ENCODE measurements at regions not wholly inside any gene's neighbourhood (a gene's known extent, or its start where the extent isn't known, plus 50 kb on each side); places are given as distances from the start of the nearest gene placed in this dataset.
"Not testable (repeated sequence)": the region's sequence is repeated elsewhere in the genome, so short reads cannot be mapped to it uniquely, and the experiment has no call there.

DNA sequence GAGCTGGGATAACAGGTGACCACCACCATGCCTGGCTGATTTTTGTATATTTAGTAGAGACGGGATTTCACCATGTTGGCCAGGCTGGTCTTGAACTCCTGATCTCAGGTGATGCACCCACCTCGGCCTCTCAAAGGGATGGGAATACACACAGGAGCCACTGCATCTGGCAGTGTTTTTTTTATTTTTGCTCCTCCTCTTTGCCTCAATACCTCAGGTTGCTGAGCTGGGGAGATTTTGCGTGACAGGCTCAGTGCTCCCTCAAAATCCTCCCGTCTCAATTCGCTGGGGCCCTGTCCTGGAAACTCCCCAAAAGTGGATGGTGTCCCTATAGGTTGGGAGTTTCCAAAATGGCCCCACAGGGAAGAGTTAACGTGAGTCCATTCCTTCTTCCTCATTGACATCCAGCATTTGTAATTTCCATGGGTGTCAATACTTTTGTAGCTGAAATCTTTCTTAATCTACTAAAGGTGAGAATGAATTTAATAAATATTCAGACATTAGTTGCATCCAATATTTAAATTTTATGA is 71.8 kb downstream of the GGTLC2 start:
- no peak for DNase-seq (ENCODE audit: low read depth)

DNA sequence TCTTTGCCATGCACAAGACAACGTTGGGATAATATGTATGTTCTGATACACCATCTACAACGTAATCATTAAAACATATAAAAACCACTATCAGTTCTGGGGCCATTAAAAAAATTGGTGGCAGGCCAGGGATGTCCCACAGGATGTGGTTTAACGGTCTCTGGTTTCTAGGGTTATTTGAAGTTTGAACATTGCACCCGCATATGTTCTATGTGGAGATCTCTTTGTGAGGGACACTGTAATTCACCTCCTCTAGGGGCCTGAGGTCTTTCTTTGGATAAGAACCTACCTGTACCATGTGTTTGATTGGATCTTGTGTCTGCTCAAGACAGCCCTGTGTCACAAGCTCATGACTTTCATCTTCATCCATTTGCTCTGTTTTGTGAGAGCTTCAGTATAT is 73.2 kb downstream of the GGTLC2 start:
- no peak for DNase-seq (ENCODE audit: low read depth)

DNA sequence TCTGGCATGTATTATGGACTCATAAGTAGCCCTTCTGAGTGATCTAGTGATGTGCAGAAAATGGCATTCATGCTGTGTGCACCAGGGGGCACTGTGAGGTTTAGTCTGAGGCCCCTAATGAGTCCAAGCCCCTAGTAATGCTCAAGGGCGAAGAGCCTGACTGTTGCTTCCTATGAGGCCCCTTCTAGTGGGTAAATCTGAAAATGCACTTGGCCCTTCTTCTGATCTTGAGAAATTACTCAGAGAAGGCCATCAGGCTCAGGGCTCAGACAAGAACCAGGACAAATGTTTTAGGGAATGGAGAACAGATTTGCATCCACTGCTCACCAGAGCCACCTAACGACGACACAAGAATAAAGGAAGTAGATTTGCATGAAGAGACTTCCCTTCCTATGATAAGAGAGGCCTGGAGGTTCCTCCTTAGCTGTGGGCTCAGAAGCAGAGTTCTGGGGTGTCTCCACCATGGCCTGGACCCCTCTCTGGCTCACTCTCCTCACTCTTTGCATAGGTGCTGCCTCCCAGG is 75.8 kb downstream of the GGTLC2 start:
- DNase-seq (ENCODE audit: low read depth) = no peak

DNA sequence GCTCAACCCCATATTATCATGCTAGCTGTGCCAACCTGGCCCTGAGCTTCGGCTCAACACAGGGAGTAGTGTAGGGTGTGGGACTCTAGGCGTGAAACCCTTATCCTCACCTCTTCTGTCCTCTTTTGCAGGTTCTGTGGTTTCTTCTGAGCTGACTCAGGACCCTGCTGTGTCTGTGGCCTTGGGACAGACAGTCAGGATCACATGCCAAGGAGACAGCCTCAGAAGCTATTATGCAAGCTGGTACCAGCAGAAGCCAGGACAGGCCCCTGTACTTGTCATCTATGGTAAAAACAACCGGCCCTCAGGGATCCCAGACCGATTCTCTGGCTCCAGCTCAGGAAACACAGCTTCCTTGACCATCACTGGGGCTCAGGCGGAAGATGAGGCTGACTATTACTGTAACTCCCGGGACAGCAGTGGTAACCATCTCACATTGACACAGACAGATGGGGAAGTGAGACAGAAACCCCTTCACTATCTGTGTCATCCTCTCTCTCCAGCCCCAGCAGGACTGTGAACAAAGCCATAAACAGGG is 76.4 kb downstream of the GGTLC2 start:
- no peak for DNase-seq (ENCODE audit: low read depth)

DNA sequence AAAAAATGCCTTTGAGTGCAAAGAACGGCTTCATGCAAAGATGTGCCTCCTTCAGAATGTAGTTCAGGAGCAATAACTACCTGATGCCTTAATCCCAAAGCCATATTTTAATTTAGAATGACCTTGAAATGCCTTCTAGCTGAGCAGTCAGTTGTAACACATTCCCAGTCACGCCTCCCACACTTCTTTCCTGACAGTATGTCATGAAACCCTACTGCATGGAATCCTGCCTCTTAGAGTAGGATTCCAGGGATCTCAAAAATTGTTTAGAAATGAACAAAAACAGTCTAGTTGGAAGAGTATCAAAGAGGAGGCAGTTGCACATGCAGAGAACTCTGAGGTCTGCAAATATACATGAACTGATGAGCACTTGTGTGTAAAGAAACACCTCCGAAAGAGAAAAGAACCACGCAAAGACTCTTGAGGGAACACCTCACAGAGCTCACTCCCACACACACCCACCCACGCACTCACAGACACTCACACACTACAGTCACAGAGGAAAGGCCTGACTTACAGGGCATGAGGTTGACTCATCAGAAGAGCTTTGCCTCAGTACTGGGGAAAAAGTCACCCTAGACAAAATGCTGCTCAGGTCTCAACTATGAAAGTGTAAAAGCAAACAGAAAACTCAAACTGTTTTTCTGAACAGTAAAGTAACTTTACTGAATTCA is 77.4 kb downstream of the GGTLC2 start:
- DNase-seq (ENCODE audit: low read depth) = peak; percentile 57

DNA sequence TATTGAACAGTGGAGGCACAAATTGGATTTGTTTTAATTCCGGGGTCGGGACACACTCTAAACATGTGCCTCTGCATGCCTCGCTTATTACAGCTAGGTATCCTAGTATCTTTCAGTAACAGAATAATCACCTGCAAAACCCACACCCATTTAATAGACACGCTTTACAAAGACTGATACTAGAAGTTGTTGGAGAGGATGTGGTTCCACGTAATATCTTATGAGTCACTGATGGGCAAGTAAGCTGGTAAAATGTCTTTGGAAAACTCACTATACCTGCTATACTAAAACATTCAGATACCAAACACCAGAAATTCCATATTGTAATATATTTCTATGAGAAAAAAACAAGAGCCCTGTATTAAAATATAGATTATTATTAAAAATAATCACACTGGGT is 84.0 kb downstream of the GGTLC2 start:
- DNase-seq (ENCODE audit: low read depth) = no peak

DNA sequence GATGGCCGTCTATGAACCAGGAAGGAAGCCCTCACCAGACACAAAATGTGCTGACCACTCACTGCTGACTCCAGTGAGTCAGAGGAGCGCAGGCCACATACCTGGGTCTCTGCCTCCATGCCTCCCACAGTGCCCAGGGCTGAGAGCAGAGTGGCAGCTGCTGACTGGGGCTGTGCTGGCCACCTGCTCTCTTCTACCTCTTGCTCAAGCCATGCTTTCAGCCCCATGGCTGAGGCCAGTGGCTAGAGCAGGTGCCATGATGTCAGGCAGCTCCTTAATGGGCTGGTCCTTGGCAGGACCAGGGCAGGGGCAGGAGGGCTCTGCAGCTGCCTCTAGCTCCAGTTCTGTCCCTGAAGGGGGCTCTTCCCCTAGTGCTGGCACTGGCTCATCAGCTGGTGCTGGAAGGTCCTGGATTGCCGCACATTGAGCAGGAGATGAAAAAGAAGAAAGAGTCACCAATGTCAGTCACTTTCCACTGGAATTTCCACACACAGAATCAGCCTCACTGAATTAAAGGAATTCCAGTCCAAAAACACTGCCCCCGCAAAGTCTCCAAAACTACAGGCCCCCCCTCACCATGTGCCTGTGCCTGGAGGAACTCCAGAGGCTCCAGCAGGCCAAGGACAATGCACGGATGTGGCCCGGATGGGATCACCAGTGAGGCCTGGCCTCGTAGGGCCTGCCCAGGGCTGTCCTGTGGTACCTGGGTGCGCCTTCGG is 86.4 kb downstream of the GGTLC2 start:
- no peak for DNase-seq (ENCODE audit: low read depth)

DNA sequence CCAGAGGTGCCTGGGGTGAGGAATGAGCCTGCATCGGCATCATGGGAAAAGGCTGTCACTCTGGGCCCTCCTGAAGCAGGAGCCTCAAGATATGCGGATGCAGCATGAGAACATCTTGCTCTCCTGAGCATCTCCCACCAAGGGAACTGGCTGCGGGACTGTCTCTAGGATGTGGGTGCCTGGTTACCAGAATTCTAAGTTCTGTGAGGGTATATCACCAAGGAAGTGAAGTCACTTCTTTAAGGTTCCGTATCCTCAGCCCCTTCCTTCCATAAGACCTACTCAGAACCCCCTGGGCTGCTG is 86.9 kb downstream of the GGTLC2 start:
- no peak for DNase-seq (ENCODE audit: low read depth)

DNA sequence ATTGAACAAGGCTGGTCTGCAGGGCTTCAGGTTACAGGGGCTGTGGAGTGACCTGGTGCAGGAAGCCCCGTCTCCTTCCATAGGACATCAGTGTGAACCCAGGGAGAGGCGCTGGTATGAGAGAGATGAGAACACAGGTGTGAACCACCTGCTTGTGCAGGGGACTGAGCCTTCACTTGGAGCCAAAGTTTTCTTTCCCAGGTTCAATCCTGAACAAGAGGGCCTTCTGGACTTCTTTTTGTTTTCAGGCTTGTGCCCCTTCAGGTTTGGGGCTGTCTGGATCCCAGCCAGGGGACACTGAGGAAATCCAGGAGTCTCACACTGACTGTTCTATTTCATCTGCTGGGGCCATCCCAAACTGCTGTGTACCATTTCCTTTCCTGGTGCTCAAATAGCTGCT is 88.6 kb downstream of the GGTLC2 start:
- not testable (repeated sequence) for DNase-seq (ENCODE audit: low read depth)

DNA sequence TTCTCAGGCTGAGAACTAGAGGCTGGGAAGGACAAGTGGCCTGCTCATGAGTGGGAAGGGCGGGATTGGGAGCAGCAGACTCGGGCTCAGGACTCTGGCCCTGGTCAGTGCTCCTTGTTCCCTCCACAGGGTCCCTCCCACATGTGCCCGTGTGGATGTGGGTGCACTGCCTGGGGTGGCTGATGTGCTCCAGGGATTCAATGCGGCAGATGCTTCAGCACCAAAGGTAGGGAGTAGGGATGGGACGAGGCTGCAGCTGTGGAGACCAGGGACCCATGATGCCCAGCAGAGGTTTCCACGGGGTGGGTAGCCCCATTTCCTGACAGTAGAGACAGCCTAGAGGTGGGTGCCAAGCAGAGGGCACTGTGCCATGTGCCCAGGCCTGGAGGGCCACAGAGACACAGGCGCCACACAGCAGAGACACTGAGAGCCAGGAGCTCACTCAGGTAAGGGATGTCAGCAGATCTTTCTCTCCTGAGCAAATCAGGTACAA is 89.5 kb downstream of the GGTLC2 start:
- DNase-seq (ENCODE audit: low read depth) = no peak

DNA sequence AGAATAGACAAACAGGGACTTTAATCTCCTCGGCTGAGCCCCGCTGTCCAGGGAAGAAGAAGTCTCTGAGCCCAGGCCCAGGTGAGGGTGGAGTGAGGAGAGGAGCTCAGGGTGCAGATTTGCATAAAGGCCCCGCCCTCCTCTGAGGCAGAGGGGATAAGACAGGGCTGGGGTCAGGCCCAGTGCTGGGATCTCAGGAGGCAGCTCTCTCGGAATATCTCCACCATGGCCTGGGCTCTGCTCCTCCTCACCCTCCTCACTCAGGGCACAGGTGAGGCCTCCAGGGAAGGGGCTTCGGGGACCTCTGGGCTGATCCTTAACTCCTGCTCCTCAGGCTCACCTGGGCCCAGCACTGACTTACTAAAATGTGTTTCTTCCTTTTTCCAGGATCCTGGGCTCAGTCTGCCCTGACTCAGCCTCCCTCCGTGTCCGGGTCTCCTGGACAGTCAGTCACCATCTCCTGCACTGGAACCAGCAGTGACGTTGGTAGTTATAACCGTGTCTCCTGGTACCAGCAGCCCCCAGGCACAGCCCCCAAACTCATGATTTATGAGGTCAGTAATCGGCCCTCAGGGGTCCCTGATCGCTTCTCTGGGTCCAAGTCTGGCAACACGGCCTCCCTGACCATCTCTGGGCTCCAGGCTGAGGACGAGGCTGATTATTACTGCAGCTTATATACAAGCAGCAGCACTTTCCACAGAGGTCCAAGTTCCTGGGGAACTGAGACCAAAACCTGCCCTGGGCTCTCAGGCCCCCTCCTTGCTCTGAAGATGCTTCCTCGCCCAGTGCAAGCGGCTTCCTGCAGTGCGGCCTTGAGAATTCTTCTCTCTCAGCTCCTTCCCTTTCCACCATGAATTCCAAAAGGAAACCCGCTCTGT is 90.2 kb downstream of the GGTLC2 start:
- not testable (repeated sequence) for DNase-seq (ENCODE audit: low read depth)

DNA sequence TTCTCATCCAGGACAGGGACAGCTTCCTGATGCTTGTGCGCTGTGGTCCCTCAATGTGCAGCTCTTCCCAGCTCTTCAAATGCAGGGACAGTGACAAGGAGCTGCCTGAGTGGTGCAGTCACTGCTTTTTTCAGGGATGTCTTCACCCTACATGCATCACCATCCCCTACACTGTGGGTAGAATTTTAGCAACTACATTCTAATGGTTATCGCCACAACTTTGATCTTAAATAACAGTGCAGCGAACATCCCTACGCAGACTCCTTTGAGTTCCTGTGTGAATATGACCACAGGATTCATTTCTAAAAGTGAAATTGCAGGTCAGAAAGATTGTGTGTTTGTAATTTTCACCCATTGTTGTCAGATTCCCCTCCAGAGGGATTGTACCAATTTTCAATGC is 90.9 kb downstream of the GGTLC2 start:
- not testable (repeated sequence) for DNase-seq (ENCODE audit: low read depth)

DNA sequence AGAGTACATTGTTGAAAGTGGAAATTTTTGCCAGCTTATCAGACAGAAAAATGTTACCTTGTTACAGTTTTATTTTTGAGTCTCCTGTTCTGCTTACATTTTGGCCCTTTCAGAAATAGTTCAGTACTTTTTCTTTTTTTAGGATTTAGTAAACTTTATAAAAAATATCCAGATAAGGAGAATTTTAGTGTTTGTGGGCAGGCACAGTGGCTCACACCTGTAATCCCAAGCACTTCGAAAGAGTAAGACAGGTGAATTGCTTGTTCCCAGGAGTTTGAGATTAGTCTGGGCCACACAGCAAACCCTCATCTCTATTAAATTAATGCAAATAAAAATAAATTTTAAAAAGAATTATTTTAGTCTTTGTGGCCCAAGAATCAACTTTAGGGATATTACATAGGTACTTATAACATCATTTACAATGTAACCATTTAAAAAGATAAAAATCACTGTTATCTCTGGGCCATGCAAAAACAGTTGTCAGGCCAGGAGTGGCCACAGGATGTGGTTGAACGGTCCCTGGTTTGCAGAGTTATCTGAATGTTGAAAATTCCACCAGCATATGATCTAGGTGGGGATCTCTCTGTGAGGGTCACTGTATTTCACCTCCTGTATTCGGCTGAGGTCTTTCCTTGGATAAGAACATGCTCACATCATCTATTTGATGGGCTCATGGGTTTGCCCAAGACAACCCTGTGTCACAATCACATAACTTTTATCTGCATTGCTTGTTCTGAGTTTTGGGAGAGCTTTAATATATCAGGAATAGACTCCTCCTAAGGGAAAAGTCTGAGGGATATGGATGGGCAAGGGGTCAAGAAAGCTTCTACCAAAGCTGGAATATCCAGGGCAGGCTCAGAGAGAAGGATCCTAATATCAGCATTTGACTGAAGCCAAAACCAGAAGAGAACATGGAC is 91.5 kb downstream of the GGTLC2 start:
- no peak for DNase-seq (ENCODE audit: low read depth)

DNA sequence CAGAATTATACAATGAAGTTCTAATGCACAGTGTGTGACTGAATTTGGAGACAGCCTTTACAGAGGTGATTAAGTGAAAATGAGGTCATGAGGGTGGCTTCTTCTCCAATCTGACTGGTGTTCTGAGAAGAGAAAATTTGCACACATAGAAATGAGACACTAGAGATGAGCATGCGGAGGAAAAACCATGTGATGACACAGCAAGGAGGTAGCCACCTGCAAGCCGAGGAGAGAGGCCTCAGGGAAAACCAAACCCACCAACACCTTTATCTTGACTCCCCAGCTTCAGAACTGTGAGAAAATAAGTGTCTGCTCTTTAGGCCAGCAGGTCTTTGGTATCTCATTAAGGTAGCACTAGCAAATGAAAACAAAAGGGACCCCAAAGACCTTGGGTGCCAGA is 93.2 kb downstream of the GGTLC2 start:
- DNase-seq (ENCODE audit: low read depth) = no peak

DNA sequence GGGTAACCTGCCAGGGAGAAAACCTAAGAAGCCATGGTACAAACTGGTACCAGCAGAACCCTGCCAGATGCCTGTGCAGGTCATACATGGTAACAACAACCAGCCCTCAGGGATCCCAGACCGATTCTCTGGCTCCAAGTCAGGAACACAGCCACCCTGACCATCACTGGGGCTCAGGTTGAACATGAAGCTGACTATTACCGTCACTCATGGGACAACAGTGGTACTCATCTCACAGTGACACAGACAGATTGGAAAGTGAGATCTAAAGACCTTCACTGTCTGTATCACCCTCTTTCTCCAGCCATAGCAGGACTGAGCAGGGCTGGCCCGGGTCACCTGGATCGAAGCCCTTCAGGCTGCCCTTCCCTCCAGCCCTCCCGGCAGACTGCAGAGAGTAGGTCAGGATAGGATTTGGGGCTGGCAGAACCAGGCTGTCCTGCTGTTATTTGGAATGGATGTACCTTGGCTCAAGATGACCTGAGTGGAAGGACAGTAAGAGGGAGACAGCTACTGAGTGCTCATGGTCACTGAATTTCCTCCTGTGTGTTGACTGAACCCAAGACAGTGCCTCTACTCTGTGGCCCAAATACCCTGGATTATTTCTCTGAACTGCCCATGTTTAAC is 94.7 kb downstream of the GGTLC2 start:
- DNase-seq (ENCODE audit: low read depth) = no peak

DNA sequence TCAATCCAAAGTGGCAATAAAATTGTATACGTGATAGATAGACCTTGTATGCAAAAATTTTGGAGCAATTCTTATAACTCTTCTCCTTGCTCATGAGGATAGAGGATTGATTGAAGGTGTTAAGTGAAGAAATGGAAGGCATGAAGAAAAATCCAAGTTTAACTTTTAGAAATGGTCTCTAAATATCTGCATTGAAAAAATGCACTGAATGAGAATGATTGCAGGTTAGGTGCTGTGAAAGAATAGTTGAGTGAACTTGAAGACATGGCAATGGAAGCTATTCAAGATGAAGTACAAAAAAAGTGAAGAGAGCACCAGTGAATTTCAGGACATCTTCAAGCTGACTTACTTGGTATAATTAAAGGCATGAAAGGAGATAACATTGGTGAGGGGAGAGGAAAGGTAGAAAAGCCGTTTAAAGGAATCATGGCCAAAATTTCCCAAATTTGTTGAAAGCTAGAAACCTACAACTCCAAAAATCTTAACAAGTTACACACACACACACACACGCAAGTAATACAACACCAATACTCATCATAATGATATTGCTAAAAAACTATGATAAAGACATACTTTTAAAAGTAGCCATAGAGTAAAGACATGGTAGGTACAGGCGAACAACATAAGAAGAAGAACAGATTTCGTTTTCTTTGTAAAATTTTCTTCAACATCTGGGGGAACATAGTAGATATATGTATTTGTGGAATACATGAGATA is 96.3 kb downstream of the GGTLC2 start:
- DNase-seq (ENCODE audit: low read depth) = no peak

DNA sequence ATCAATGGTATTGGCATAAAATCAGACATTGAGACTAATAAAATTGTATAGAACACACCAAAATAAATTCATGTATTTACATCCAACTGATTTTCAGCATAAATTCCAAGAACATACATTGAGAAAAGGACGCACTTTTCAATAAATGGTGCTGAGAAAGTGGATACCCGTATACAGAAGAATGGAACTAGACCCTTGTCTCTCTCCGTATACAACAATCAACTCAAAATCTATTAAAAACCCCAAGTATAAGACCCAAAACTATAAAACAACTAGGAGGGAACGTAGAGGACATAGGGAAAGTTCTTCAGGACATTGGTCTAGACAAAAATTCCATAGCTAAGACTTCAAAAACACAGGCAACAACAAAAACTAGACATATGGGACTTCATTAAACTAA is 97.4 kb downstream of the GGTLC2 start:
- DNase-seq (ENCODE audit: low read depth) = no peak

DNA sequence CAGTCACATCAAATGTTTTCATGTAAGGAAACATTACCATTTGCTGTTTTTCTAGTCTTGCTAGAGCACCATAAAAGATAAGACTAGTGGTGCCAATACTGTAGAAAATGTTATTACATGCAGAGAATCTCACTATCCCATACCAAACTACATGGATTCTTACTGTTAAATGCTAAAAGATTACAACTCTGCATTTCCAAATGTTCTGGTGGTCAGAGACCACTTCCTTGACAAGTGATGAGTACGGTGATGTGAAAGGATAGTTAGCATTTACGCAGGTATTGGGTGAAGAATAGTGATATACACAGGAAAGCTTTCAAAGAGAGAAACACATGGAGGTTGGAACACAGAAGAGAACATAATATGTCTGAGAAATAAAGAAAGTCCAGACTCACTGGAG is 98.2 kb downstream of the GGTLC2 start:
- no peak for DNase-seq (ENCODE audit: low read depth)

DNA sequence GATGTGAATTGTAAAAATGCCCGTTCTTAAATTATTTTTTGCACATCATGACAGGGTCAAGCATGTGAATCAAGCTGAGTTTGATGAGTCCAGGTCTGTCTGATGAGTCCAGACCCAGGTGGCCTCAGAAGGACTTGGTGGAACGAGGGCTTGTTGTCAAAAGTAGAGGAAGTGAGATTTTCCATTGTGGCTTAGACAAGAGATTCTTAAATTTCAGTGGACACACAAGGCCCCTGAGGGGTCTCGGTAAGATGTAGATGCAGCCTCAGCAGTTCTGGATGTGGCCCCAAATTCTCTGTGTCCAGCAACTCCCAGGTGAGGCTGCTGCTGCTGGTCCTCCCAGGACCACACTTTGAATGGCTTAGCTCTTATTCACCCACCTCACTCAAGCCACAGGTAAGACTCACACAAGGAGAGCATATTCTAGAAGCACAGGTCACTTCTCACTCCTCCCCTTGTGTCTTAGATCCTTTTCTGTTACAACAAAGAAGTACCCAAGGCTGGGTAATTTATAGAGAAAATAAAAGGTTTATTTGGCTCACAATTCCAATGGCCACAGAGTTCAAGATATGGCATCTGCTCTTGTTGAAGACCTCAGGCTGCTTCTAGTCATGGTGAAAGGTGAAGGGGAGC is 98.8 kb downstream of the GGTLC2 start:
- DNase-seq (ENCODE audit: low read depth) = no peak

Measured in activated T-helper 9 cell treated with anti-CD3 and anti-CD28 coated beads, Interleukin-2, amount 50 U/mL, for 16 hours (primary cell).